HepG2 (cell line): ENCODE measurements at regions not wholly inside any gene's neighbourhood (a gene's known extent, or its start where the extent isn't known, plus 50 kb on each side); places are given as distances from the start of the nearest gene placed in this dataset.

Source experiments
- ATAC-seq: fragments of 200-7000 bp; cut with Tn5 transposase; 3 replicates; pipeline ENCODE4 v1.9.1; 2020; ENCODE audit warnings: mild to moderate bottlenecking, moderate library complexity
- BruUV-seq: library from RNA; stranded (reverse); fragments of 400-500 nt; replicated peaks from 2 replicates; lab custom pipeline; 2021; lab: Mats Ljungman, UMichigan
- CTCF ChIA-PET: fragments of 300-600 bp; formaldehyde crosslinking; extraction: SDS; loops from one replicate; lab custom pipeline; 2021; ENCODE audit warnings: low total read pairs, inconsistent platforms, low intra/inter-chr PET ratio; lab: Yijun Ruan, JAX
- POLR2A ChIA-PET: fragments of 350-600 bp; sonication (Branson Sonifier 250); formaldehyde crosslinking; loops from one replicate; lab custom pipeline; 2020; ENCODE audit warnings: antibody characterized with exemption, inconsistent platforms; lab: Yijun Ruan, JAX
- DNase-seq: peaks from one replicate; pipeline ENCODE4 v3.0.0-alpha.2; 2015; ENCODE audit warnings: low spot score
- FAIRE-seq: peaks from 3 replicates; lab custom pipeline; 2011; peaks lifted over from hg19 to GRCh38; lab: Jason Lieb, UNC
- H2AFZ ChIP-seq: one replicate; pipeline ENCODE4 v1.6.1; 2011; ENCODE audit warnings: low read length, inconsistent platforms
- H3K27ac ChIP-seq: fragments of 300-600 bp; 3 replicates; pipeline ENCODE4 v1.8.0; 2011; ENCODE audit warnings: mixed run types, mild to moderate bottlenecking, mixed read lengths, low read length, inconsistent platforms; ENCODE audit not compliant: insufficient read depth; ENCODE audit errors: extremely low read length
- H3K27me3 ChIP-seq, 2 experiments: fragments of 200-600 bp in 1 of 2; 2 replicates in 1 of 2; 3 replicates in 1 of 2; pipeline versions ENCODE4 v1.6.0 to v1.8.0; 2011; ENCODE audit warnings: low read length in 2 of 2, mild to moderate bottlenecking in 2 of 2, moderate library complexity in 2 of 2, inconsistent platforms in 1 of 2; ENCODE audit not compliant: insufficient read depth in 2 of 2, control insufficient read depth in 1 of 2
- H3K36me3 ChIP-seq, 2 experiments: fragments of 200-600 bp in 1 of 2; replicated peaks in 1 of 2; 2 replicates in 1 of 2; 3 replicates in 1 of 2; pipeline versions ENCODE4 v1.5.1 to v1.8.0; 2011; ENCODE audit warnings: low read length in 2 of 2, inconsistent platforms in 1 of 2; ENCODE audit not compliant: insufficient read depth in 2 of 2, control insufficient read depth in 1 of 2
- H3K4me1 ChIP-seq: 2 replicates; pipeline ENCODE4 v1.5.1; 2012; ENCODE audit warnings: low read length, inconsistent platforms; ENCODE audit not compliant: insufficient read depth
- H3K4me2 ChIP-seq: 2 replicates; pipeline ENCODE4 v1.6.0; 2011; ENCODE audit warnings: low read depth, low read length, inconsistent platforms
- H3K4me3 ChIP-seq, 3 experiments: fragments of 200-600 bp in 1 of 3; sonication (generic), shearing (Covaris generic) in 1 of 3; replicated peaks in 1 of 3; 2 replicates each; pipeline ENCODE4 v1.5.1; 2011 to 2016; ENCODE audit warnings: low read length in 3 of 3, inconsistent platforms in 2 of 3, low read depth in 2 of 3, mild to moderate bottlenecking in 2 of 3, control low read depth in 1 of 3, mixed read lengths in 1 of 3; ENCODE audit not compliant: insufficient read depth in 1 of 3
- H3K79me2 ChIP-seq: one replicate; pipeline ENCODE4 v1.6.1; 2011; ENCODE audit warnings: low read length, inconsistent platforms; ENCODE audit not compliant: insufficient read depth
- H3K9ac ChIP-seq: 2 replicates; pipeline ENCODE4 v1.6.0; 2011; ENCODE audit warnings: mild to moderate bottlenecking, low read depth, low read length, inconsistent platforms; ENCODE audit not compliant: insufficient read depth
- H3K9me3 ChIP-seq: 2 replicates; pipeline ENCODE4 v1.5.1; 2012; ENCODE audit warnings: mild to moderate bottlenecking, low read length
- H4K20me1 ChIP-seq: 2 replicates; pipeline ENCODE4 v1.6.0; 2011; ENCODE audit warnings: inconsistent platforms, mild to moderate bottlenecking, low read length, moderate library complexity; ENCODE audit not compliant: insufficient read depth
- ARNT ChIP-seq: fragments of 450-650 bp; IDR thresholded peaks from 2 replicates; pipeline ENCODE4 v1.6.1; 2017
- BATF2 ChIP-seq: sonication (generic); formaldehyde crosslinking; IDR thresholded peaks from 2 replicates; pipeline ENCODE4 v1.8.0; 2022; ENCODE audit warnings: mild to moderate bottlenecking, missing genetic modification reagents, moderate library complexity
- FOXJ3 ChIP-seq: sonication (generic); formaldehyde crosslinking; IDR thresholded peaks from 2 replicates; pipeline ENCODE4 v1.4.0; 2020; ENCODE audit warnings: missing genetic modification reagents, mild to moderate bottlenecking, borderline replicate concordance
- HBP1 ChIP-seq: IDR thresholded peaks from 2 replicates; pipeline ENCODE4 v1.6.1; 2016; ENCODE audit warnings: low read depth, control low read depth
- KDM2A ChIP-seq: sonication (generic); formaldehyde crosslinking; IDR thresholded peaks from 2 replicates; pipeline ENCODE4 v1.4.0; 2020; ENCODE audit warnings: low read depth, missing genetic modification reagents, borderline replicate concordance
- POGZ ChIP-seq: sonication (generic); formaldehyde crosslinking; IDR thresholded peaks from 2 replicates; pipeline ENCODE4 v1.4.0; 2020; ENCODE audit warnings: mild to moderate bottlenecking, missing genetic modification reagents
- REXO4 ChIP-seq: sonication (generic); formaldehyde crosslinking; IDR thresholded peaks from 2 replicates; pipeline ENCODE4 v1.8.0; 2022; ENCODE audit warnings: missing genetic modification reagents, mild to moderate bottlenecking, borderline replicate concordance
- SOX13 ChIP-seq, 3 experiments: fragments of 450-650 bp in 1 of 3; sonication (generic) in 1 of 3; formaldehyde crosslinking in 1 of 3; IDR thresholded peaks in 2 of 3; conservative IDR thresholded peaks in 1 of 3; 2 replicates each; pipeline versions ENCODE4 v1.5.0 to v1.6.1; 2016 to 2020; ENCODE audit warnings: antibody characterized with exemption in 1 of 3, mild to moderate bottlenecking in 1 of 3, missing compliant biosample characterization in 1 of 3, missing genetic modification reagents in 1 of 3, moderate library complexity in 1 of 3
- TRIM24 ChIP-seq: sonication (generic); formaldehyde crosslinking; IDR thresholded peaks from 2 replicates; pipeline ENCODE4 v1.8.0; 2022; ENCODE audit warnings: mild to moderate bottlenecking, missing genetic modification reagents
- ZBTB20 ChIP-seq: sonication (generic); formaldehyde crosslinking; IDR thresholded peaks from 2 replicates; pipeline ENCODE4 v1.8.1; 2023; ENCODE audit warnings: missing genetic modification reagents, low read depth, mild to moderate bottlenecking, borderline replicate concordance
- ZMAT5 ChIP-seq: sonication (generic); formaldehyde crosslinking; IDR thresholded peaks from 2 replicates; pipeline ENCODE4 v1.5.0; 2020; ENCODE audit warnings: mild to moderate bottlenecking, low read depth, missing genetic modification reagents, borderline replicate concordance
- ZNF280D ChIP-seq: sonication (generic); formaldehyde crosslinking; IDR thresholded peaks from 2 replicates; pipeline ENCODE4 v1.5.1; 2020; ENCODE audit warnings: mild to moderate bottlenecking, missing genetic modification reagents
- ZNF468 ChIP-seq: sonication (generic); formaldehyde crosslinking; IDR thresholded peaks from 2 replicates; pipeline ENCODE4 v1.8.0; 2022; ENCODE audit warnings: mild to moderate bottlenecking, moderate library complexity, missing genetic modification reagents
- ZNF747 ChIP-seq: sonication (generic); formaldehyde crosslinking; IDR thresholded peaks from 2 replicates; pipeline ENCODE4 v1.8.1; 2023; ENCODE audit warnings: missing genetic modification reagents, mild to moderate bottlenecking, borderline replicate concordance
- WGBS: methylation state at CpG from one replicate; pipeline ENCODE4 v1.1.6; 2017; ENCODE audit warnings: low lambda C conversion rate; 5-methylcytosine and 5-hydroxymethylcytosine counted together
- in situ Hi-C: cut with HindIII; loops from 2 replicates; pipeline ENCODE4 v1.10.0; 2017; ENCODE audit warnings: low pct_unique_long_range_greater_than_20kb; ENCODE audit not compliant: extremely low pct_ligation_motif_present
- intact Hi-C: fragments of 100-400 bp; cut with micrococcal nuclease; formaldehyde crosslinking; loops from one replicate; pipeline ENCODE4 v1.10.0; 2022; ENCODE audit not compliant: unreplicated experiment

- ChIA-PET CTCF (no interaction called here), POLR2A (no interaction called here)
- no TSS peak for BruUV-seq
- Histone ChIP-seq H3K79me2 (no peaks in the 10 kb centered on the region), H2AFZ (no peak overlapping the region), H3K9ac (no peak overlapping the region), H3K36me3 (no peaks in the 10 kb centered on the region), H3K27ac (no peak overlapping the region), H3K4me1 (peaks cover 14% of the 10 kb centered on the region), H4K20me1 (no peaks in the 10 kb centered on the region), H3K9me3 (peaks cover 87% of the 10 kb centered on the region), H3K27me3 (no peaks in the 10 kb centered on the region), H3K4me3 (no peak overlapping the region), H3K4me2 (no peak overlapping the region)
- WGBS = 15% methylated on average over 11 of the region's 14 CpGs
- DNase-seq (no peak), ATAC-seq (peak; percentile 84), FAIRE-seq (no peak)
- in situ Hi-C loops (no loop called here), intact Hi-C loops (no loop called here)
- no peak for TF ChIP-seq KDM2A (CRISPR knock-in tag)
- no peak for TF ChIP-seq TRIM24
- TF ChIP-seq ZNF280D (CRISPR knock-in tag) = no peak
- TF ChIP-seq ZBTB20 (CRISPR knock-in tag) = no peak
- no peak for TF ChIP-seq BATF2 (CRISPR knock-in tag)
- peak; percentile 66; the same call in 1 of the 2 replicates for TF ChIP-seq POGZ (CRISPR knock-in tag)
- TF ChIP-seq ARNT = no peak
- TF ChIP-seq ZNF747 (CRISPR knock-in tag) = 0 out of 2 replicates have a peak, but pooled peaks have one; percentile 48
- no peak for TF ChIP-seq ZNF468 (CRISPR knock-in tag)
- no peak for TF ChIP-seq SOX13 (IDR thresholded peaks at IDR 0.05)
- no peak for TF ChIP-seq SOX13 (CRISPR knock-in tag; conservative IDR thresholded peaks at IDR 0.05 in 1 of 2, IDR thresholded peaks at IDR 0.05 in 1 of 2)
- no peak for TF ChIP-seq HBP1
- no peak for TF ChIP-seq REXO4
- TF ChIP-seq ZMAT5 = no peak
- no peak for TF ChIP-seq FOXJ3
Measured at GRCh38 chr14:28157289-28157869, 609.2 kb upstream of the FOXG1 start.
